ENCODE measurements at regions not wholly inside any gene's neighbourhood (a gene's known extent, or its start where the extent isn't known, plus 50 kb on each side); places are given as distances from the start of the nearest gene placed in this dataset.

GRCh38 chr10:130394832-130395231 lies 258.6 kb downstream of the GLRX3 start:
- TF ChIP-seq CTCF (conservative IDR thresholded peaks at IDR 0.05; ENCODE audit: low read depth, low read length) (no peak), MXI1 (IDR thresholded peaks at IDR 0.05; ENCODE audit: borderline replicate concordance, low read depth, low read length) (no peak)
